ENCODE measurements at regions not wholly inside any gene's neighbourhood (a gene's known extent, or its start where the extent isn't known, plus 50 kb on each side); places are given as distances from the start of the nearest gene placed in this dataset.
A peak's percentile ranks its signal among the peaks of the same experiment; 100 is the strongest.

DNA sequence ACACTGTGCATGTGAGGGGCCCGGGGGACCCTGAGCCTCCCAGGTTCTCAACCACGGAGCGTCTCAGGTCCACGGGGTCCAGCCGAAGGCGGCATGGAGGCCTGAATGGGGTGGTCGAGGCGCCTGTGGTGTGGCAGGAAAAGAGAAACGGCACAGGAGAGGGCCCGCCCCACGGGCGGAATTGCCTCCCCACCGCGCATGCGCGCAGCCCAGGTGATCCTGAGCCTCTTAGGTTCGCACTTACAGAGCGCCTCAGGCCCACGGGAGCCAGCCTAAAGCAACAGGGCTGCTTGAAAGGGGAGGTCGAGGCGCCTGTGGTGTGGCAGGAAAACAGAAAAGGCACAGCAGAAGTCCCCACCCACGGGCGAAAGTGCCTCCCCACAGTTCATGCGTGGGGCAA, 311.0 kb downstream of the ALG10 start:
- TF ChIP-seq, protein P1, sequence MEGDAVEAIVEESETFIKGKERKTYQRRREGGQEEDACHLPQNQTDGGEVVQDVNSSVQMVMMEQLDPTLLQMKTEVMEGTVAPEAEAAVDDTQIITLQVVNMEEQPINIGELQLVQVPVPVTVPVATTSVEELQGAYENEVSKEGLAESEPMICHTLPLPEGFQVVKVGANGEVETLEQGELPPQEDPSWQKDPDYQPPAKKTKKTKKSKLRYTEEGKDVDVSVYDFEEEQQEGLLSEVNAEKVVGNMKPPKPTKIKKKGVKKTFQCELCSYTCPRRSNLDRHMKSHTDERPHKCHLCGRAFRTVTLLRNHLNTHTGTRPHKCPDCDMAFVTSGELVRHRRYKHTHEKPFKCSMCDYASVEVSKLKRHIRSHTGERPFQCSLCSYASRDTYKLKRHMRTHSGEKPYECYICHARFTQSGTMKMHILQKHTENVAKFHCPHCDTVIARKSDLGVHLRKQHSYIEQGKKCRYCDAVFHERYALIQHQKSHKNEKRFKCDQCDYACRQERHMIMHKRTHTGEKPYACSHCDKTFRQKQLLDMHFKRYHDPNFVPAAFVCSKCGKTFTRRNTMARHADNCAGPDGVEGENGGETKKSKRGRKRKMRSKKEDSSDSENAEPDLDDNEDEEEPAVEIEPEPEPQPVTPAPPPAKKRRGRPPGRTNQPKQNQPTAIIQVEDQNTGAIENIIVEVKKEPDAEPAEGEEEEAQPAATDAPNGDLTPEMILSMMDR (IDR thresholded peaks at IDR 0.05) = no peak
- TF ChIP-seq POLR2A (IDR thresholded peaks at IDR 0.05) = no peak
- Histone ChIP-seq H3K36me3 (ENCODE audit: low read depth, missing control alignments) (no peaks in the 10 kb centered on the region), H3K4me3 (no peak overlapping the region), H3K4me1 (no peaks in the 10 kb centered on the region), H3K27ac (no peak overlapping the region), H3K27me3 (no peaks in the 10 kb centered on the region), H3K9me3 (no peaks in the 10 kb centered on the region)
- intact Hi-C loops (cut with DNase I; ENCODE audit: low total_unique reads) = no loop called here
- 50 to 54% methylated on average over 15 to 24 of the region's 24 CpGs for WGBS, 2 donors
- no peak for DNase-seq

DNA sequence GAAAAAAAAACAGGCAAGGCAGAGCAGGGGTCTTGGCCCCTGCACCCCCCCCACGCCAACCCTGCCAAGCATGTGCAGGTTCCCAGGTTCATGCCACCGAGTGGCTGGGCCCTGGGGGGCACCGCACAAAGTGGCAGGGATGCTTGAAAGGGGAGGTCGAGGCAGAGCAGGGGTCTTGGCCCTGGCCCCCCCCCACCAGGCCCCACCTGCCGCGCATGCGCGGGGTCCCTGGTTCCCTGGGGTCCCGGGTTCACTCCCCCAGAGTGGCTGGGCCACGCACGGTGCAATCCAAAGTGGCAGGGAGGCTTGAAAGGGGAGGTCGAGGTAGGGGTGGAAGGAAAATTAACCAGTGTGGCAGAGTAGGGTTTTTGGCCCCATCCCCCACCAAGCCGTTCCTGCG, 312.2 kb downstream of the ALG10 start:
- TF ChIP-seq, protein P1 (IDR thresholded peaks at IDR 0.05) = no peak
- TF ChIP-seq POLR2A (IDR thresholded peaks at IDR 0.05) = no peak
- Histone ChIP-seq H3K27ac (no peak overlapping the region), H3K27me3 (no peaks in the 10 kb centered on the region), H3K9me3 (no peaks in the 10 kb centered on the region), H3K4me1 (no peaks in the 10 kb centered on the region), H3K36me3 (ENCODE audit: low read depth, missing control alignments) (no peaks in the 10 kb centered on the region), H3K4me3 (peak overlapping the region in 1 of 2 donors; percentile 3)
- DNase-seq = no peak
- 44 to 61% methylated on average over 11 to 14 of the region's 14 CpGs for WGBS, 2 donors
- intact Hi-C loops (cut with DNase I; ENCODE audit: low total_unique reads) = no loop called here

DNA sequence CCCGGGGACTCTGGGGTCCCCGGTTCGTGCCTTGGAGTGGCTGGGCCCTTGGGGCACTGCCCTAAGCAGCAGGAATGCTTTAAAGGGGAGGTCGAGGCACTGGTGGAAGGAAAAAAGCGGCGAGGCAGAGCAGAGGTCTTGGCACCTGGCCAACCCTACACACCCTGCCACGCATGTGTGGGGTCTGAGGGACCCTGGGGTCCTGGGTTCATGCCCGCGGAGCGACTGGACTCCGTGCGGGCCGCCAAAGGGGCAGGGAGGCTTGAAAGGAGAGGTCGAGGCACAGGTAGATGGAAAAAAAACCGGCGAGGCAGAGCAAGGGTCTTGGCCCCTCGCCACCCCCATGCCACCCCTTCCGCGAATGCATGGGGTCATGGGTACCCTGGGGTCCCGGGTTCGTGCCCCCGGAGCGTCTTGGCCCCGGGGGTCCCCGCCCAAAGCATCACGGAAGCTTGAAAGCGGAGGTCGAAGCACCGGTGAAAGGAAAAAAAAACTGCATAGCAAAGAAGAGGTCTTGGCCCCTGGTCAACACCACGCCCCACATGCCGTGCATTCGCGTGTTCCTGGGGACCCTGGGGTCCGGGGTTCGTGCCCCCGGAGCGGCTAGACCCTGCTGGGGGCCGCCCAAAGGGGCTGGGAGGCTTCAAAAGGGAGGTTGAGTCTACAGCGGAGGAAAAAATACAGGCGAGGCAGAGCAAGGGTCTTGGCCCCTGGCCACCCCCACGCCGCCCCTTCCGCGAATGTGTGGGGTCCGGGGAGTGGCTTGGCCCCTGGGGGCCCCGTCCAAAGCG, 312.9 kb downstream of the ALG10 start:
- DNase-seq = no peak
- Histone ChIP-seq H3K4me3 (peak overlapping the region in 1 of 2 donors; percentile 20), H3K36me3 (ENCODE audit: low read depth, missing control alignments) (no peaks in the 10 kb centered on the region), H3K27me3 (no peaks in the 10 kb centered on the region), H3K4me1 (no peaks in the 10 kb centered on the region), H3K9me3 (no peaks in the 10 kb centered on the region), H3K27ac (no peak overlapping the region)
- TF ChIP-seq, protein P1 (IDR thresholded peaks at IDR 0.05) = no peak
- TF ChIP-seq POLR2A (IDR thresholded peaks at IDR 0.05) = no peak
- intact Hi-C loops (cut with DNase I; ENCODE audit: low total_unique reads) = no loop called here
- WGBS, 2 donors = 24 to 47% methylated on average over 39 to 47 of the region's 47 CpGs

DNA sequence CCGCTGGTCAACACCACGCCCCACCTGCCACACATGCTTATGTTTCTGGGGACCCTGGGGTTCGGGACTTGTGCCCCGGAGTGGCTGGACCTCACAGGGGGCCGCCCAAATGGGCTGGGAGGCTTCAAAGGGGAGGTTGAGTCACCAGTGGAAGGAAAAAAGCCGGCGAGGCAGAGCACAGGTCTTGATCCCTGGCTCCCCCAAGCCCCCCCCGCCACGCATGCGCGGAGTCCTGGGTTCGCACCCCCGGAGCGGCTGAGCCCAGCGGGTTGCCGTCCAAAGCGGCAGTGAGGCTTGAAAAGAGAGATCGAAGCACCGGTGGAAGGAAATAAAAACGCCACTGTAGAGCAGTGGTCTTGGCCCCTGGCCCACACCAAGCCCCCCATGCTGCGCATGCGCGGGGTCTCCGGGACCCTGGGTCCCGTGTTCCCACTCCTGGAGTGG, 313.5 kb downstream of the ALG10 start:
- Histone ChIP-seq H3K4me1 (no peaks in the 10 kb centered on the region), H3K27ac (no peak overlapping the region), H3K9me3 (no peaks in the 10 kb centered on the region), H3K36me3 (ENCODE audit: low read depth, missing control alignments) (no peaks in the 10 kb centered on the region), H3K27me3 (no peaks in the 10 kb centered on the region), H3K4me3 (peak overlapping the region in 1 of 2 donors; percentile 20)
- TF ChIP-seq, protein P1 (IDR thresholded peaks at IDR 0.05) = no peak
- TF ChIP-seq POLR2A (IDR thresholded peaks at IDR 0.05) = no peak
- peak; percentile 27 for DNase-seq
- 31 to 40% methylated on average over 22 to 25 of the region's 25 CpGs for WGBS, 2 donors
- intact Hi-C loops (cut with DNase I; ENCODE audit: low total_unique reads) = no loop called here

All from testis (tissue), 2 donors.